ENCODE measurements at regions not wholly inside any gene's neighbourhood (a gene's known extent, or its start where the extent isn't known, plus 50 kb on each side); places are given as distances from the start of the nearest gene placed in this dataset.
A peak's percentile ranks its signal among the peaks of the same experiment; 100 is the strongest.

- Histone ChIP-seq H3K9me3 (peaks cover 0 to 2% (median 0%) of the 10 kb centered on the region in 4 donors), H3K27me3 (no peaks in the 10 kb centered on the region), H3K4me1 (no peaks in the 10 kb centered on the region), H3K36me3 (no peaks in the 10 kb centered on the region), H3K27ac (no peak overlapping the region), H3K4me3 (no peak overlapping the region)
- TF ChIP-seq EP300 (IDR thresholded peaks at IDR 0.05) (no peak), CTCF (IDR thresholded peaks at IDR 0.05) (no peak), POLR2A (IDR thresholded peaks at IDR 0.05) (no peak), POLR2AphosphoS5 (IDR thresholded peaks at IDR 0.05) (no peak)
- 72 to 94% (median 88%) methylated on average over 1 of the region's 1 CpG for WGBS, 5 donors
- intact Hi-C loops (cut with DNase I; ENCODE audit: low total_unique reads): no loop called here
- no peak for DNase-seq
Observed at GRCh38 chr3:84825817-84826216, 133.0 kb upstream of the CADM2 start.

- Histone ChIP-seq H3K27me3 (no peaks in the 10 kb centered on the region), H3K4me1 (no peaks in the 10 kb centered on the region), H3K4me3 (no peak overlapping the region), H3K36me3 (no peaks in the 10 kb centered on the region), H3K9me3 (peaks cover 0 to 7% (median 0%) of the 10 kb centered on the region in 4 donors), H3K27ac (no peak overlapping the region)
- intact Hi-C loops (cut with DNase I; ENCODE audit: low total_unique reads): no loop called here
- no peak for DNase-seq
- no peak for TF ChIP-seq EP300 (IDR thresholded peaks at IDR 0.05)
- WGBS, 5 donors: 81 to 92% (median 87%) methylated on average over 2 of the region's 2 CpGs
Observed at GRCh38 chr3:84830476-84830875, 128.3 kb upstream of the CADM2 start.

GRCh38 chr3:84835366-84835765 is 123.4 kb upstream of the CADM2 start:
- H3K27ac ChIP-seq: no peak overlapping the region
- intact Hi-C loops (cut with DNase I; ENCODE audit: low total_unique reads): no loop called here
- no peaks in the 10 kb centered on the region for H3K27me3 ChIP-seq
- WGBS, 5 donors: 65 to 95% (median 87%) methylated on average over 2 of the region's 2 CpGs
- H3K36me3 ChIP-seq: no peaks in the 10 kb centered on the region
- TF ChIP-seq EP300 (IDR thresholded peaks at IDR 0.05): no peak
- no peak for TF ChIP-seq CTCF (IDR thresholded peaks at IDR 0.05)
- no peak for TF ChIP-seq POLR2A (IDR thresholded peaks at IDR 0.05)
- no peak for TF ChIP-seq POLR2AphosphoS5 (IDR thresholded peaks at IDR 0.05)
- H3K9me3 ChIP-seq: peaks cover 0 to 7% (median 0%) of the 10 kb centered on the region in 4 donors
- no peak overlapping the region for H3K4me3 ChIP-seq
- no peak for DNase-seq
- no peaks in the 10 kb centered on the region for H3K4me1 ChIP-seq

- Histone ChIP-seq H3K4me1 (no peaks in the 10 kb centered on the region), H3K27ac (no peak overlapping the region), H3K27me3 (no peaks in the 10 kb centered on the region), H3K4me3 (no peak overlapping the region), H3K9me3 (peaks cover 0 to 7% (median 0%) of the 10 kb centered on the region in 4 donors), H3K36me3 (no peaks in the 10 kb centered on the region)
- 0 to 14% (median 8%) methylated on average over 2 of the region's 2 CpGs for WGBS, 5 donors
- peak; percentile 28 to 70 for DNase-seq
- TF ChIP-seq EP300 (IDR thresholded peaks at IDR 0.05) (no peak), POLR2AphosphoS5 (IDR thresholded peaks at IDR 0.05) (no peak), POLR2A (IDR thresholded peaks at IDR 0.05) (no peak), CTCF (IDR thresholded peaks at IDR 0.05) (no peak)
- intact Hi-C loops (cut with DNase I; ENCODE audit: low total_unique reads): no loop called here
Observed at GRCh38 chr3:84836961-84837360, 121.8 kb upstream of the CADM2 start.

GRCh38 chr3:84877092-84877491 is 81.7 kb upstream of the CADM2 start:
- 90 to 97% (median 94%) methylated on average over 3 of the region's 3 CpGs for WGBS, 5 donors
- TF ChIP-seq EP300 (IDR thresholded peaks at IDR 0.05) (no peak), POLR2A (IDR thresholded peaks at IDR 0.05) (no peak), CTCF (IDR thresholded peaks at IDR 0.05) (no peak), POLR2AphosphoS5 (IDR thresholded peaks at IDR 0.05) (no peak)
- H3K4me3 ChIP-seq: no peak overlapping the region
- intact Hi-C loops (cut with DNase I; ENCODE audit: low total_unique reads): no loop called here
- H3K27ac ChIP-seq: no peak overlapping the region
- H3K4me1 ChIP-seq: no peaks in the 10 kb centered on the region
- no peaks in the 10 kb centered on the region for H3K9me3 ChIP-seq
- no peaks in the 10 kb centered on the region for H3K36me3 ChIP-seq
- DNase-seq: no peak
- H3K27me3 ChIP-seq: no peaks in the 10 kb centered on the region

All from stomach (tissue), 8 donors.